CD4-positive, alpha-beta memory T cell (primary cell): ENCODE measurements at regions not wholly inside any gene's neighbourhood (a gene's known extent, or its start where the extent isn't known, plus 50 kb on each side); places are given as distances from the start of the nearest gene placed in this dataset.

Source experiments
- CTCF ChIA-PET: fragments of 350-600 bp; sonication (Branson Sonifier 250); formaldehyde crosslinking; loops from one replicate; lab custom pipeline; 2021; ENCODE audit warnings: inconsistent platforms; ENCODE audit not compliant: partially characterized antibody; lab: Charles Lee
- POLR2A ChIA-PET: fragments of 350-600 bp; sonication (Branson Sonifier 250); formaldehyde crosslinking; loops from one replicate; lab custom pipeline; 2021; ENCODE audit not compliant: partially characterized antibody; lab: Charles Lee
- DNase-seq, 5 donors: peaks; one replicate each; pipeline versions ENCODE4 v3.0.0 to v3.0.0-alpha.2; 2020 to 2022; ENCODE audit warnings: mixed read lengths in 1 of 5
- H3K27ac ChIP-seq: one replicate; pipeline ENCODE4 v1.7.0; 2013; ENCODE audit warnings: low read depth, low read length
- H3K27me3 ChIP-seq: 2 replicates; pipeline ENCODE4 v1.7.0; 2013; ENCODE audit warnings: mild to moderate bottlenecking, low read length, moderate library complexity; ENCODE audit not compliant: insufficient read depth
- H3K36me3 ChIP-seq: 2 replicates; pipeline ENCODE4 v1.7.0; 2013; ENCODE audit warnings: mild to moderate bottlenecking, low read length, moderate library complexity; ENCODE audit not compliant: insufficient read depth
- H3K4me1 ChIP-seq: 2 replicates; pipeline ENCODE4 v1.7.0; 2013; ENCODE audit warnings: mild to moderate bottlenecking, low read length, moderate library complexity; ENCODE audit not compliant: insufficient read depth
- H3K4me3 ChIP-seq, 2 donors: one replicate each; pipeline ENCODE4 v1.7.0; 2013; ENCODE audit warnings: low read length in 2 of 2, mild to moderate bottlenecking in 1 of 2
- H3K9me3 ChIP-seq, 2 donors: one replicate each; pipeline ENCODE4 v1.7.0; 2013; ENCODE audit warnings: low read length in 2 of 2, control low read depth in 1 of 2; ENCODE audit not compliant: control insufficient read depth in 1 of 2
- H3K27ac Mint-ChIP-seq, 7 donors: one replicate each; pipeline ENCODE4 v1.8.0; 2020 to 2021; ENCODE audit warnings: mixed read lengths in 7 of 7, mild to moderate bottlenecking in 6 of 7, inconsistent platforms in 3 of 7, moderate library complexity in 3 of 7
- H3K27me3 Mint-ChIP-seq, 2 donors: one replicate each; pipeline ENCODE4 v1.8.0; 2020 to 2021; ENCODE audit warnings: mixed read lengths in 2 of 2
- H3K36me3 Mint-ChIP-seq, 2 donors: one replicate each; pipeline ENCODE4 v1.8.0; 2020 to 2021; ENCODE audit warnings: mixed read lengths in 2 of 2, inconsistent platforms in 1 of 2, mild to moderate bottlenecking in 1 of 2
- H3K4me1 Mint-ChIP-seq, 4 donors: one replicate each; pipeline ENCODE4 v1.8.0; 2020 to 2021; ENCODE audit warnings: mixed read lengths in 4 of 4, mild to moderate bottlenecking in 1 of 4
- H3K4me3 Mint-ChIP-seq, 8 donors: one replicate each; pipeline ENCODE4 v1.8.0; 2020 to 2021; ENCODE audit warnings: mixed read lengths in 8 of 8, mild to moderate bottlenecking in 7 of 8, moderate library complexity in 6 of 8, inconsistent platforms in 3 of 8
- H3K9me3 Mint-ChIP-seq, 8 donors: one replicate each; pipeline ENCODE4 v1.8.0; 2020 to 2021; ENCODE audit warnings: mixed read lengths in 8 of 8, mild to moderate bottlenecking in 5 of 8, inconsistent platforms in 3 of 8, moderate library complexity in 1 of 8
- intact Hi-C: fragments of 100-400 bp; cut with micrococcal nuclease; formaldehyde crosslinking; loops from one replicate; pipeline ENCODE4 v1.15.1; 2023

GRCh38 chrY:19148783-19149182 is 375.2 kb upstream of the HSFY2 start:
- Histone ChIP-seq H3K27ac (no peak overlapping the region), H3K9me3 (no peaks in the 10 kb centered on the region), H3K27me3 (no peaks in the 10 kb centered on the region), H3K4me1 (no peaks in the 10 kb centered on the region), H3K4me3 (no peak overlapping the region), H3K36me3 (no peaks in the 10 kb centered on the region)
- H3K9me3 Mint-ChIP-seq = no peaks in the 10 kb centered on the region
- no peaks in the 10 kb centered on the region for H3K4me1 Mint-ChIP-seq
- CTCF ChIA-PET = no interaction called here
- intact Hi-C loops = no loop called here
- no peaks in the 10 kb centered on the region for H3K36me3 Mint-ChIP-seq
- POLR2A ChIA-PET = no interaction called here
- no peaks in the 10 kb centered on the region for H3K27me3 Mint-ChIP-seq
- no peak for DNase-seq
- no peak overlapping the region for H3K4me3 Mint-ChIP-seq
- no peak overlapping the region for H3K27ac Mint-ChIP-seq

DNA sequence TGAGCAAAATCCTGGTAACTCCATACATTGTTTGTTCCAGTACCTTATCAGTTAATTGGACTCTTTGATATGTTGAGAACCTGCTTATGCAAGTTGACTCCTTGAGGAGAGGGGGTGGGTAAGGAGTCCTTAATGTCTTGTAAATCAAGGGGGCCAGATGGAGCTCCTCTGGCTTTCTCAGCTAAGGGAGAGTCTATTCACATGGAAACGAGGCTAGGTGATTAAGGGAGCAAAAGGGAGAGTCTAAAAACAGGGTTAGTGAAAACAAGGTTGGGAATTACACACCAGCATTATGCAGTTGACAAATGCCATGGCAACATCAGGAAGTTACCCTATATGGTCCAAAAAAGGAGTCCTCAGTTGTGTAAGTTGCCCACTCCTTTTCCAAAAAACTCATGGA is 372.8 kb upstream of the HSFY2 start:
- ChIA-PET CTCF (no interaction called here), POLR2A (no interaction called here)
- H3K9me3 Mint-ChIP-seq = no peaks in the 10 kb centered on the region
- DNase-seq = no peak
- H3K27ac ChIP-seq = no peak overlapping the region
- H3K36me3 ChIP-seq = no peaks in the 10 kb centered on the region
- no peak overlapping the region for H3K4me3 Mint-ChIP-seq
- intact Hi-C loops = no loop called here
- H3K27ac Mint-ChIP-seq = no peak overlapping the region
- no peaks in the 10 kb centered on the region for H3K36me3 Mint-ChIP-seq
- no peak overlapping the region for H3K4me3 ChIP-seq
- H3K4me1 ChIP-seq = no peaks in the 10 kb centered on the region
- H3K27me3 Mint-ChIP-seq = no peaks in the 10 kb centered on the region
- no peaks in the 10 kb centered on the region for H3K4me1 Mint-ChIP-seq
- H3K27me3 ChIP-seq = no peaks in the 10 kb centered on the region
- H3K9me3 ChIP-seq = no peaks in the 10 kb centered on the region

DNA sequence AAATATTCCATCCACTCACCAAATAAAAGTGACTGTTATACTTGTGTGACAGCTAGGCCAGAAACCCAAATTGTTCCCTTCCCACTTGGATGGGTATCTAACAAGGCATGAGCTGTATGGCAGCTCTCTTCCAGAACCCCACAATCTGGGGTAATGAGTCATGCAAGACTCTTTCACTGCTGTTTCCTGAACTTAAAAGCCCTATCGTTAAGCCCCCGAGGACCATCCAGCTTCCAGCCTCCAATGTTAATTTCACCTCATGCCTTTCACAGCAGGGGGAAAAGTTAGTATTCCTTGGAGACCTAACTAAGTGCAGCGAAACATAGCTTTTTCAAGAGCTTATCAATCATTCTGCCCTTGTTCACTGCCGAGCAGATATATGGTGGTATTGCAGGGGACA is 368.6 kb upstream of the HSFY2 start:
- CTCF ChIA-PET = no interaction called here
- DNase-seq = no peak
- Mint-ChIP-seq H3K36me3 (no peaks in the 10 kb centered on the region), H3K27me3 (no peaks in the 10 kb centered on the region), H3K4me1 (no peaks in the 10 kb centered on the region), H3K27ac (no peak overlapping the region), H3K9me3 (no peaks in the 10 kb centered on the region), H3K4me3 (no peak overlapping the region)
- intact Hi-C loops = no loop called here
- H3K9me3 ChIP-seq = no peaks in the 10 kb centered on the region
- H3K4me1 ChIP-seq = no peaks in the 10 kb centered on the region
- POLR2A ChIA-PET = no interaction called here
- H3K27me3 ChIP-seq = no peaks in the 10 kb centered on the region
- H3K4me3 ChIP-seq = no peak overlapping the region
- no peaks in the 10 kb centered on the region for H3K36me3 ChIP-seq
- no peak overlapping the region for H3K27ac ChIP-seq

DNA sequence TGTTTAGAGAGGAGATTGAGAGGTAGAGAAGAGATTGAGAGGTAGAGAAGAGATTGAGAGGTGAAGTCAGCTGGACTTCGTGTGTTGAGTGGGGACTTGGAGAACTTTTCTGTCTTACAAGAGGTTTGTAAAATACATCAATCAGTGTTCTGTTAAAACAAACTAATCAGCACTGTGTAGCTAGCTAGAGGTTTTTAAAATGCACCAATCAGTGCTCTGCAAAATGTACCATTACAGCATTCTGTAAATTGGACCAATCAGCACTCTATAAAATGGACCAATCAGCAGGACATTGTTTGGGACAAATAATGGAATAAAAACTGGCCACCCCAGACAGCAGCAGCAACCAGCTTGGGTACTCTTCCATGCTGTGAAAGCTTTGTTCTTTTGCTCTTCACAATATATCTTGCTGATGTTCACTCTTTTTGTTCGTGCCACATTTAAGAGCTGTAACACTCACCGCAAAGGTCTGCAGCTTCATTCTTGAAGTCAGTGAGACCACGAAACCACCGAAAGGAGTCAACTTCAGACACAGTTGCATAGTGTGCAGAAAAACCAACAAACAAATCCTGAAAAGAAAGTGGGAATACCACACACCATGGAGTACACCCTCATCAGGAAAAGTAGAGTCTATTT is 366.9 kb upstream of the HSFY2 start:
- Histone ChIP-seq H3K4me1 (no peaks in the 10 kb centered on the region), H3K9me3 (no peaks in the 10 kb centered on the region), H3K4me3 (no peak overlapping the region), H3K27ac (no peak overlapping the region), H3K36me3 (no peaks in the 10 kb centered on the region), H3K27me3 (no peaks in the 10 kb centered on the region)
- no peaks in the 10 kb centered on the region for H3K4me1 Mint-ChIP-seq
- no peaks in the 10 kb centered on the region for H3K36me3 Mint-ChIP-seq
- H3K27ac Mint-ChIP-seq = no peak overlapping the region
- DNase-seq = no peak
- intact Hi-C loops = no loop called here
- POLR2A ChIA-PET = no interaction called here
- CTCF ChIA-PET = no interaction called here
- no peaks in the 10 kb centered on the region for H3K27me3 Mint-ChIP-seq
- H3K4me3 Mint-ChIP-seq = no peak overlapping the region
- no peaks in the 10 kb centered on the region for H3K9me3 Mint-ChIP-seq

GRCh38 chrY:19134426-19134825 is 360.9 kb upstream of the HSFY2 start:
- Histone ChIP-seq H3K36me3 (no peaks in the 10 kb centered on the region), H3K27ac (no peak overlapping the region), H3K4me1 (no peaks in the 10 kb centered on the region), H3K4me3 (no peak overlapping the region), H3K27me3 (no peaks in the 10 kb centered on the region), H3K9me3 (no peaks in the 10 kb centered on the region)
- Mint-ChIP-seq H3K4me1 (no peaks in the 10 kb centered on the region), H3K36me3 (no peaks in the 10 kb centered on the region), H3K27me3 (no peaks in the 10 kb centered on the region), H3K9me3 (no peaks in the 10 kb centered on the region), H3K27ac (no peak overlapping the region), H3K4me3 (no peak overlapping the region)
- ChIA-PET POLR2A (no interaction called here), CTCF (no interaction called here)
- DNase-seq = no peak
- intact Hi-C loops = no loop called here

DNA sequence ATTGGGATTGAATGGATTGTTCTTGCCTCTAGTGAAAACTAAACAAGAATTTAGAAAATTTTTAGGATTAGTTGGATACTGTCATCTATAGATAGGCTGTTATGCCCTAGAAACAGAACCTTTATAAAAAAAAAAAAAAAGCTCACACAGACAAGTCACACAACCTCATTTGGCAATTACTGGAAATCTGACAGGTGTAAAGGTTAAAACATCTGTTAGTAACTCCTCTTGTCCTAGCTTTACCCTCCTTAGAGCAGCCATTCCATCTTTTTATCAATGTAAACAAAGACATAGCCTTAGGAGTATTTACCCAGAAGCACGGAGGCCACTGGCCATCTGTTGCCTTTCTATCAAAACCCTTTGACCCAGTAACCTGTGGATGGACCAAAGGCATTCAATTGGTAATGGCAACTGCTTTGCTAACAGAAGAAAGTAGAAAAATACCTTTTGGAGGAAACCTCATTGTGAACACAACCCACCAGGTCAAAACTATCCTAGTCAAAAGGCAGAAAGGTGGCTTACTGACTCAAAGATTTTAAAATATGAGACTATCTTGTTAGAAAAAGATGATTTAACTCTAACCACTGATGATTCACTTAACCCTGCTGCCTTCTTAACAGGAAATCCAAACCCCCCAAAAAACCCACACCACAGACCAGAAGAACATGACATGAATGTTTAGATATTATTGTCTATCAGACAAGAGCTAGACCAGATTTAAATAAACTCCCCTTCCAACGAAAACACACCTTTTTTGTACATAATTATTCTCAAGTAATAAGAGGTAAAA is 357.2 kb upstream of the HSFY2 start:
- H3K4me1 ChIP-seq = no peaks in the 10 kb centered on the region
- H3K9me3 ChIP-seq = no peaks in the 10 kb centered on the region
- Mint-ChIP-seq H3K36me3 (no peaks in the 10 kb centered on the region), H3K9me3 (no peaks in the 10 kb centered on the region), H3K27me3 (no peaks in the 10 kb centered on the region), H3K27ac (no peak overlapping the region), H3K4me1 (no peaks in the 10 kb centered on the region), H3K4me3 (no peak overlapping the region)
- H3K36me3 ChIP-seq = no peaks in the 10 kb centered on the region
- no peak overlapping the region for H3K27ac ChIP-seq
- no peak overlapping the region for H3K4me3 ChIP-seq
- peak in 1 of 5 donors; percentile 37 for DNase-seq
- ChIA-PET CTCF (no interaction called here), POLR2A (no interaction called here)
- H3K27me3 ChIP-seq = no peaks in the 10 kb centered on the region
- intact Hi-C loops = no loop called here

GRCh38 chrY:19126889-19127288 is 353.4 kb upstream of the HSFY2 start:
- Mint-ChIP-seq H3K4me1 (no peaks in the 10 kb centered on the region), H3K9me3 (no peaks in the 10 kb centered on the region), H3K27me3 (no peaks in the 10 kb centered on the region), H3K27ac (no peak overlapping the region), H3K4me3 (no peak overlapping the region), H3K36me3 (no peaks in the 10 kb centered on the region)
- no peaks in the 10 kb centered on the region for H3K9me3 ChIP-seq
- H3K4me3 ChIP-seq = no peak overlapping the region
- H3K4me1 ChIP-seq = no peaks in the 10 kb centered on the region
- ChIA-PET CTCF (no interaction called here), POLR2A (no interaction called here)
- H3K36me3 ChIP-seq = no peaks in the 10 kb centered on the region
- no peaks in the 10 kb centered on the region for H3K27me3 ChIP-seq
- H3K27ac ChIP-seq = no peak overlapping the region
- intact Hi-C loops = no loop called here
- DNase-seq = no peak
